ENCODE measurements at regions not wholly inside any gene's neighbourhood (a gene's known extent, or its start where the extent isn't known, plus 50 kb on each side); places are given as distances from the start of the nearest gene placed in this dataset.

DNA sequence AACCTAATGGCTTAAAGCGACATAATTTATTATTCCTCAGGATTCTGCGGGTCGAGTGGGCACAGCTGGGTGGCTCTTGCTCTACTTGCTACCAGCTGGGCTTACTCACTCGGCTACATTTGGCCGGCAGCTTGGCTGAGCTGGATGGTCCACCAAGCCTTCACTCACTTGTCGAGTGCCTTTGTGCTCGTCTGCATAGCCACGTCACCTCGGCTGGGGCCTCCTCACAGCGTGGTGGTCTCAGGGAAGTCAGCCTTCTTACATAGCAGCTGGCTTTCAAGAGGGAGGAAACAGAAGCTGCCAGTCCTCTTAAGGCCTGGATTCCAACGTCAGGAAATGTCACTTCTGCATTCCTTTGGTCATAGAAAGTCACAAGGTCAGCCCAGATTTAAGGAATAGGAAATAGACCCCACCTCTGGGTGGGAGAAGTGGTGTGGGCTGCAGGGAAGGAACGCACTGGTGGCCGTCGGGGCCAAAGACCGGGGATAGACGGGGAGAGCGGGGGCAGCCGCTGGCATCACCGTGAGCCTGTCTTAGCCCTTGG is 75.1 kb upstream of the RUFY1 start:
- TF ChIP-seq POLR2A (IDR thresholded peaks at IDR 0.05; ENCODE audit: low read depth, low read length) (no peak), TAF1 (IDR thresholded peaks at IDR 0.05; ENCODE audit: low read depth, low read length) (no peak)

Measured in GM12891 (cell line).